ENCODE measurements at regions not wholly inside any gene's neighbourhood (a gene's known extent, or its start where the extent isn't known, plus 50 kb on each side); places are given as distances from the start of the nearest gene placed in this dataset.

- DNase-seq (ENCODE audit: low spot score) = no peak
Observed at GRCh38 chr6:123747515-123747914, 56.1 kb upstream of the NKAIN2 start.

GRCh38 chr6:123745895-123746294 is 57.8 kb upstream of the NKAIN2 start:
- peak; percentile 60 for DNase-seq (ENCODE audit: low spot score)

- no peak for DNase-seq (ENCODE audit: low spot score)
Observed at GRCh38 chr6:123744840-123745239, 58.8 kb upstream of the NKAIN2 start.

- DNase-seq (ENCODE audit: low spot score) = no peak
Observed at GRCh38 chr6:123742626-123743025, 61.0 kb upstream of the NKAIN2 start.

- DNase-seq (ENCODE audit: low spot score) = no peak
Observed at GRCh38 chr6:123733180-123733579, 70.5 kb upstream of the NKAIN2 start.

- peak; percentile 6 for DNase-seq (ENCODE audit: low spot score)
Observed at GRCh38 chr6:123716506-123716905, 79.8 kb upstream of the TRDN start.

- DNase-seq (ENCODE audit: low spot score) = peak; percentile 26
Observed at GRCh38 chr6:123715006-123715863, 78.5 kb upstream of the TRDN start.

GRCh38 chr6:123712831-123713230 is 76.1 kb upstream of the TRDN start:
- no peak for DNase-seq (ENCODE audit: low spot score)

- DNase-seq (ENCODE audit: low spot score) = no peak
Observed at GRCh38 chr6:123702943-123703342, 66.2 kb upstream of the TRDN start.

GRCh38 chr6:123687864-123688263 is 51.1 kb upstream of the TRDN start:
- no peak for DNase-seq (ENCODE audit: low spot score)
